BE2C (cell line): ENCODE measurements at regions not wholly inside any gene's neighbourhood (a gene's known extent, or its start where the extent isn't known, plus 50 kb on each side); places are given as distances from the start of the nearest gene placed in this dataset.

Experiments used
- DNase-seq: peaks from one replicate; pipeline ENCODE4 v3.0.0-alpha.2; 2020
- H3K27me3 ChIP-seq: fragments of 250-450 bp; sonication (Bioruptor Pico); 2 replicates; pipeline ENCODE4 v1.5.1; 2020; ENCODE audit warnings: mild to moderate bottlenecking
- H3K36me3 ChIP-seq: fragments of 250-450 bp; sonication (Bioruptor Pico); 2 replicates; pipeline ENCODE4 v1.5.1; 2020; ENCODE audit warnings: mild to moderate bottlenecking
- H3K4me1 ChIP-seq: fragments of 250-450 bp; sonication (Bioruptor Pico); 2 replicates; pipeline ENCODE4 v1.5.1; 2020
- H3K4me3 ChIP-seq: 2 replicates; pipeline ENCODE4 v1.5.1; 2011; ENCODE audit warnings: low read depth, low read length
- H3K9me3 ChIP-seq: fragments of 250-450 bp; sonication (Bioruptor Pico); 2 replicates; pipeline ENCODE4 v1.5.1; 2020
- CTCF ChIP-seq: IDR thresholded peaks from 2 replicates; pipeline ENCODE4 v1.5.1; 2012; ENCODE audit warnings: mild to moderate bottlenecking, low read depth, low read length

GRCh38 chr20:51187261-51187660, 164.4 kb upstream of the KCNG1 start:
- no peak for DNase-seq
- H3K36me3 ChIP-seq = no peaks in the 10 kb centered on the region
- no peaks in the 10 kb centered on the region for H3K4me1 ChIP-seq
- H3K27me3 ChIP-seq = no peaks in the 10 kb centered on the region
- H3K4me3 ChIP-seq = no peak overlapping the region
- H3K9me3 ChIP-seq = no peaks in the 10 kb centered on the region
- TF ChIP-seq CTCF = no peak

- H3K27me3 ChIP-seq = no peaks in the 10 kb centered on the region
- TF ChIP-seq CTCF = no peak
- no peaks in the 10 kb centered on the region for H3K36me3 ChIP-seq
- no peak for DNase-seq
- no peaks in the 10 kb centered on the region for H3K4me1 ChIP-seq
- no peaks in the 10 kb centered on the region for H3K9me3 ChIP-seq
- H3K4me3 ChIP-seq = no peak overlapping the region
Observed at GRCh38 chr20:51185861-51186260, 163.0 kb upstream of the KCNG1 start.

GRCh38 chr20:51185277-51185676, 162.4 kb upstream of the KCNG1 start:
- Histone ChIP-seq H3K4me3 (no peak overlapping the region), H3K9me3 (no peaks in the 10 kb centered on the region), H3K27me3 (no peaks in the 10 kb centered on the region), H3K4me1 (no peaks in the 10 kb centered on the region), H3K36me3 (no peaks in the 10 kb centered on the region)
- peak; percentile 49 for DNase-seq
- TF ChIP-seq CTCF = no peak

- Histone ChIP-seq H3K4me1 (no peaks in the 10 kb centered on the region), H3K9me3 (no peaks in the 10 kb centered on the region), H3K27me3 (no peaks in the 10 kb centered on the region), H3K4me3 (no peak overlapping the region), H3K36me3 (no peaks in the 10 kb centered on the region)
- TF ChIP-seq CTCF = no peak
- no peak for DNase-seq
Observed at GRCh38 chr20:51184289-51184688, 161.4 kb upstream of the KCNG1 start.

- no peaks in the 10 kb centered on the region for H3K4me1 ChIP-seq
- DNase-seq = no peak
- no peak overlapping the region for H3K4me3 ChIP-seq
- peaks cover 3% of the 10 kb centered on the region; the same call in 1 of the 2 replicates for H3K27me3 ChIP-seq
- TF ChIP-seq CTCF = no peak
- no peaks in the 10 kb centered on the region for H3K9me3 ChIP-seq
- H3K36me3 ChIP-seq = no peaks in the 10 kb centered on the region
Observed at GRCh38 chr20:51183451-51183850, 160.5 kb upstream of the KCNG1 start.

GRCh38 chr20:51182571-51182970, 159.7 kb upstream of the KCNG1 start:
- no peak for TF ChIP-seq CTCF
- Histone ChIP-seq H3K27me3 (peaks cover 3% of the 10 kb centered on the region; the same call in 1 of the 2 replicates), H3K4me3 (no peak overlapping the region), H3K4me1 (no peaks in the 10 kb centered on the region), H3K36me3 (no peaks in the 10 kb centered on the region), H3K9me3 (no peaks in the 10 kb centered on the region)
- DNase-seq = no peak
